B cell (primary cell): ENCODE measurements at regions not wholly inside any gene's neighbourhood (a gene's known extent, or its start where the extent isn't known, plus 50 kb on each side); places are given as distances from the start of the nearest gene placed in this dataset.

Experiments
- ATAC-seq: fragments of 200-7000 bp; cut with Tn5 transposase; one replicate; pipeline ENCODE4 v1.10.0; 2021; ENCODE audit warnings: low read depth, mild to moderate bottlenecking, moderate number of reproducible peaks, moderate library complexity
- CTCF ChIA-PET: fragments of 350-600 bp; sonication (Branson Sonifier 250); formaldehyde crosslinking; loops from one replicate; lab custom pipeline; 2021; ENCODE audit warnings: antibody characterized with exemption, inconsistent platforms; lab: Charles Lee
- POLR2A ChIA-PET: fragments of 350-600 bp; sonication (Branson Sonifier 250); formaldehyde crosslinking; loops from one replicate; lab custom pipeline; 2021; ENCODE audit warnings: antibody characterized with exemption; lab: Charles Lee
- DNase-seq: peaks from one replicate; pipeline ENCODE4 v3.0.0; 2013
- H2AFZ ChIP-seq: 2 replicates; pipeline ENCODE4 v1.6.1; 2012; ENCODE audit warnings: mild to moderate bottlenecking, low read depth, low read length; ENCODE audit not compliant: insufficient read depth, poor library complexity, severe bottlenecking
- H3K27ac ChIP-seq, 2 donors: 1 replicate in 1 of 2; 2 replicates in 1 of 2; pipeline ENCODE4 v1.5.1; 2012 to 2013; ENCODE audit warnings: low read length in 2 of 2, mild to moderate bottlenecking in 2 of 2, moderate library complexity in 1 of 2
- H3K27me3 ChIP-seq, 4 experiments: fragments of 200-600 bp in 1 of 4; sonication (generic) in 1 of 4; replicated peaks in 1 of 4; 1 replicate in 2 of 4; 2 replicates in 2 of 4; pipeline versions ENCODE4 v1.6.1 to v1.7.0; 2013 to 2016; ENCODE audit warnings: low read length in 3 of 4, mild to moderate bottlenecking in 2 of 4, mixed read lengths in 1 of 4, moderate library complexity in 1 of 4; ENCODE audit not compliant: insufficient read depth in 4 of 4, control insufficient read depth in 3 of 4; ENCODE audit errors: control extremely low read depth in 1 of 4
- H3K36me3 ChIP-seq, 2 experiments: replicated peaks in 1 of 2; 1 replicate in 1 of 2; 2 replicates in 1 of 2; pipeline versions ENCODE4 v1.6.1 to v1.7.1; 2013; ENCODE audit warnings: low read length in 1 of 2; ENCODE audit not compliant: insufficient read depth in 2 of 2, control insufficient read depth in 1 of 2; ENCODE audit errors: control extremely low read depth in 1 of 2, extremely low read depth in 1 of 2
- H3K4me1 ChIP-seq, 2 donors: fragments of 200-600 bp in 1 of 2; sonication (generic) in 1 of 2; 1 replicate in 1 of 2; 2 replicates in 1 of 2; pipeline versions ENCODE4 v1.5.1 to v1.6.1; 2013 to 2017; ENCODE audit warnings: low read length in 2 of 2; ENCODE audit not compliant: control insufficient read depth in 2 of 2, insufficient read depth in 2 of 2
- H3K4me2 ChIP-seq: replicated peaks from 2 replicates; pipeline ENCODE3; 2012; ENCODE audit warnings: mild to moderate bottlenecking, low read depth, low read length; ENCODE audit not compliant: poor library complexity, severe bottlenecking
- H3K4me3 ChIP-seq, 5 experiments: fragments of 200-600 bp in 1 of 5; sonication (generic) in 1 of 5; 1 replicate in 3 of 5; 2 replicates in 2 of 5; pipeline versions ENCODE4 v1.5.1 to v1.7.0; 2011 to 2016; ENCODE audit warnings: low read length in 4 of 5, mild to moderate bottlenecking in 4 of 5, low read depth in 2 of 5, control low read depth in 1 of 5, moderate library complexity in 1 of 5; ENCODE audit not compliant: insufficient read depth in 1 of 5; ENCODE audit errors: control extremely low read depth in 1 of 5, extremely low read depth in 1 of 5
- H3K79me2 ChIP-seq: fragments of 200-600 bp; sonication (generic); one replicate; pipeline ENCODE4 v1.6.0; 2016; ENCODE audit warnings: low read length; ENCODE audit not compliant: control insufficient read depth, insufficient read depth
- H3K9ac ChIP-seq: fragments of 200-600 bp; sonication (generic); 2 replicates; pipeline ENCODE4 v1.6.1; 2017; ENCODE audit warnings: mild to moderate bottlenecking, low read length, moderate library complexity
- H3K9me3 ChIP-seq, 3 donors: one replicate each; pipeline versions ENCODE4 v1.6.1 to v1.7.1; 2013; ENCODE audit warnings: low read length in 2 of 3; ENCODE audit not compliant: control insufficient read depth in 2 of 3, insufficient read depth in 1 of 3; ENCODE audit errors: control extremely low read depth in 1 of 3
- H4K20me1 ChIP-seq: 2 replicates; pipeline ENCODE4 v1.6.0; 2012; ENCODE audit warnings: mild to moderate bottlenecking, low read length; ENCODE audit not compliant: insufficient read depth, control insufficient read depth, poor library complexity, severe bottlenecking
- H3K27ac Mint-ChIP-seq: one replicate; pipeline ENCODE4 v1.8.0; 2021; ENCODE audit warnings: mixed read lengths
- H3K27me3 Mint-ChIP-seq: one replicate; pipeline ENCODE4 v1.8.0; 2021; ENCODE audit warnings: mixed read lengths
- H3K4me1 Mint-ChIP-seq: one replicate; pipeline ENCODE4 v1.8.0; 2021; ENCODE audit warnings: mixed read lengths
- H3K4me3 Mint-ChIP-seq: one replicate; pipeline ENCODE4 v1.8.0; 2021; ENCODE audit warnings: mixed read lengths
- H3K9me3 Mint-ChIP-seq: one replicate; pipeline ENCODE4 v1.8.0; 2022; ENCODE audit warnings: mixed read lengths; ENCODE audit not compliant: insufficient read depth
- CTCF ChIP-seq: fragments of 200-600 bp; IDR thresholded peaks from one replicate; pipeline ENCODE4 v1.8.0; 2022; ENCODE audit warnings: antibody characterized with exemption, mild to moderate bottlenecking
- EZH2 ChIP-seq: IDR thresholded peaks from 2 replicates; pipeline ENCODE4 v1.6.1; 2012; ENCODE audit warnings: borderline replicate concordance, low read depth, mild to moderate bottlenecking, moderate library complexity, low read length; ENCODE audit not compliant: insufficient read depth, poor library complexity, severe bottlenecking
- WGBS: methylation state at CpG from one replicate; pipeline ENCODE4 v1.1.5; 2013; ENCODE audit warnings: missing lambda C conversion rate; ENCODE audit not compliant: insufficient coverage; 5-methylcytosine and 5-hydroxymethylcytosine counted together
- intact Hi-C: fragments of 100-400 bp; cut with micrococcal nuclease; formaldehyde crosslinking; loops from one replicate; pipeline ENCODE4 v1.10.0; 2022

GRCh38 chr6:156016186-156016976 lies 560.7 kb upstream of the NOX3 start:
- H3K27ac ChIP-seq = no peak overlapping the region
- H3K4me2 ChIP-seq = no peak overlapping the region
- no peak overlapping the region for H3K27ac Mint-ChIP-seq
- WGBS = 97% methylated on average over 4 of the region's 7 CpGs
- no peaks in the 10 kb centered on the region for H3K9me3 Mint-ChIP-seq
- no peak overlapping the region for H3K4me3 Mint-ChIP-seq
- no peaks in the 10 kb centered on the region for H4K20me1 ChIP-seq
- H3K4me3 ChIP-seq = no peak overlapping the region
- no peaks in the 10 kb centered on the region for H3K27me3 ChIP-seq
- CTCF ChIA-PET = no interaction called here
- ATAC-seq (no peak), DNase-seq (no peak)
- H3K36me3 ChIP-seq = no peaks in the 10 kb centered on the region
- peaks cover 5% of the 10 kb centered on the region for H3K27me3 Mint-ChIP-seq
- peaks cover 10 to 21% of the 10 kb centered on the region in 2 donors for H3K4me1 ChIP-seq
- intact Hi-C loops = no loop called here
- TF ChIP-seq EZH2 = no peak
- no peak for TF ChIP-seq CTCF
- H2AFZ ChIP-seq = no peak overlapping the region
- peaks cover 27% of the 10 kb centered on the region for H3K4me1 Mint-ChIP-seq
- POLR2A ChIA-PET = no interaction called here
- no peaks in the 10 kb centered on the region for H3K79me2 ChIP-seq
- H3K9ac ChIP-seq = no peak overlapping the region
- peaks cover 0 to 4% (median 0%) of the 10 kb centered on the region in 3 donors for H3K9me3 ChIP-seq

- peaks cover 10 to 21% of the 10 kb centered on the region in 2 donors for H3K4me1 ChIP-seq
- peak overlapping the region; percentile 67 for H3K4me2 ChIP-seq
- ATAC-seq (peak; percentile 39), DNase-seq (peak; percentile 28)
- Mint-ChIP-seq H3K4me1 (peaks cover 27% of the 10 kb centered on the region), H3K4me3 (peak overlapping the region; percentile 46), H3K27ac (peak overlapping the region; percentile 12), H3K27me3 (peaks cover 5% of the 10 kb centered on the region), H3K9me3 (peaks cover 4% of the 10 kb centered on the region)
- peaks cover 0 to 4% (median 3%) of the 10 kb centered on the region in 3 donors for H3K9me3 ChIP-seq
- H3K4me3 ChIP-seq = peak overlapping the region in 4 of 5 experiments; percentile 15 to 38 (median 24)
- H3K9ac ChIP-seq = peak overlapping the region; percentile 38
- H2AFZ ChIP-seq = peak overlapping the region; percentile 70
- no peaks in the 10 kb centered on the region for H4K20me1 ChIP-seq
- TF ChIP-seq EZH2 (no peak), CTCF (no peak)
- intact Hi-C loops = no loop called here
- no peaks in the 10 kb centered on the region for H3K36me3 ChIP-seq
- no peaks in the 10 kb centered on the region for H3K27me3 ChIP-seq
- ChIA-PET POLR2A (no interaction called here), CTCF (no interaction called here)
- H3K27ac ChIP-seq = peak overlapping the region in 1 of 2 donors; percentile 68
- WGBS = 20% methylated on average over 1 of the region's 4 CpGs
- H3K79me2 ChIP-seq = no peaks in the 10 kb centered on the region
These were observed 557.5 kb upstream of the NOX3 start for GRCh38 chr6:156013155-156013554.
